HCT116 (cell line): ENCODE measurements at regions not wholly inside any gene's neighbourhood (a gene's known extent, or its start where the extent isn't known, plus 50 kb on each side); places are given as distances from the start of the nearest gene placed in this dataset.

Experiments
- CEBPB ChIP-seq: IDR thresholded peaks from 2 replicates; pipeline ENCODE4 v1.6.1; 2012; ENCODE audit warnings: low read depth
- CTCF ChIP-seq, 3 experiments: fragments of 200-600 bp in 1 of 3; sonication (generic) in 1 of 3; IDR thresholded peaks in 2 of 3; conservative IDR thresholded peaks in 1 of 3; 2 replicates each; pipeline ENCODE4 v1.5.1; 2012 to 2017; ENCODE audit warnings: low read depth in 2 of 3, low read length in 2 of 3, antibody characterized with exemption in 1 of 3, borderline replicate concordance in 1 of 3, control low read depth in 1 of 3, mild to moderate bottlenecking in 1 of 3, mixed read lengths in 1 of 3, mixed run types in 1 of 3, moderate library complexity in 1 of 3; ENCODE audit not compliant: insufficient read depth in 1 of 3
- EZH2 ChIP-seq: fragments of 200-600 bp; sonication (generic); IDR thresholded peaks from 2 replicates; pipeline ENCODE4 v1.6.1; 2017; ENCODE audit warnings: antibody characterized with exemption, mixed run types
- EZH2phosphoT487 ChIP-seq: fragments of 200-600 bp; IDR thresholded peaks from 2 replicates; pipeline ENCODE4 v1.6.1; 2018; ENCODE audit warnings: antibody characterized with exemption, borderline replicate concordance
- POLR2A ChIP-seq: IDR thresholded peaks from 2 replicates; pipeline ENCODE4 v1.7.0; 2011; ENCODE audit warnings: borderline replicate concordance; ENCODE audit not compliant: insufficient read depth, insufficient read length; ENCODE audit errors: extremely low read depth
- SIN3A ChIP-seq: IDR thresholded peaks from 2 replicates; pipeline ENCODE4 v1.6.1; 2012; ENCODE audit warnings: low read depth
- ZBTB33 ChIP-seq: IDR thresholded peaks from 2 replicates; pipeline ENCODE4 v1.6.1; 2011; ENCODE audit warnings: mild to moderate bottlenecking, low read length, moderate library complexity; ENCODE audit not compliant: insufficient replicate concordance; ENCODE audit errors: extremely low read depth
- TF ChIP-seq, protein P1 (sequence below): IDR thresholded peaks from 2 replicates; pipeline ENCODE4 v1.6.1; 2012; ENCODE audit warnings: low read depth

GRCh38 chr14:29077916-29078315 lies 311.3 kb downstream of the FOXG1 start:
- TF ChIP-seq POLR2A (no peak), CTCF (IDR thresholded peaks at IDR 0.05 in 2 of 3, conservative IDR thresholded peaks at IDR 0.05 in 1 of 3; ENCODE audit: borderline replicate concordance in 1 of 3, insufficient read depth in 1 of 3, low read depth in 2 of 3, low read length in 2 of 3) (no peak), ZBTB33 (no peak), EZH2 (no peak), SIN3A (no peak), EZH2phosphoT487 (no peak), CEBPB (no peak)
- TF ChIP-seq, protein P1, sequence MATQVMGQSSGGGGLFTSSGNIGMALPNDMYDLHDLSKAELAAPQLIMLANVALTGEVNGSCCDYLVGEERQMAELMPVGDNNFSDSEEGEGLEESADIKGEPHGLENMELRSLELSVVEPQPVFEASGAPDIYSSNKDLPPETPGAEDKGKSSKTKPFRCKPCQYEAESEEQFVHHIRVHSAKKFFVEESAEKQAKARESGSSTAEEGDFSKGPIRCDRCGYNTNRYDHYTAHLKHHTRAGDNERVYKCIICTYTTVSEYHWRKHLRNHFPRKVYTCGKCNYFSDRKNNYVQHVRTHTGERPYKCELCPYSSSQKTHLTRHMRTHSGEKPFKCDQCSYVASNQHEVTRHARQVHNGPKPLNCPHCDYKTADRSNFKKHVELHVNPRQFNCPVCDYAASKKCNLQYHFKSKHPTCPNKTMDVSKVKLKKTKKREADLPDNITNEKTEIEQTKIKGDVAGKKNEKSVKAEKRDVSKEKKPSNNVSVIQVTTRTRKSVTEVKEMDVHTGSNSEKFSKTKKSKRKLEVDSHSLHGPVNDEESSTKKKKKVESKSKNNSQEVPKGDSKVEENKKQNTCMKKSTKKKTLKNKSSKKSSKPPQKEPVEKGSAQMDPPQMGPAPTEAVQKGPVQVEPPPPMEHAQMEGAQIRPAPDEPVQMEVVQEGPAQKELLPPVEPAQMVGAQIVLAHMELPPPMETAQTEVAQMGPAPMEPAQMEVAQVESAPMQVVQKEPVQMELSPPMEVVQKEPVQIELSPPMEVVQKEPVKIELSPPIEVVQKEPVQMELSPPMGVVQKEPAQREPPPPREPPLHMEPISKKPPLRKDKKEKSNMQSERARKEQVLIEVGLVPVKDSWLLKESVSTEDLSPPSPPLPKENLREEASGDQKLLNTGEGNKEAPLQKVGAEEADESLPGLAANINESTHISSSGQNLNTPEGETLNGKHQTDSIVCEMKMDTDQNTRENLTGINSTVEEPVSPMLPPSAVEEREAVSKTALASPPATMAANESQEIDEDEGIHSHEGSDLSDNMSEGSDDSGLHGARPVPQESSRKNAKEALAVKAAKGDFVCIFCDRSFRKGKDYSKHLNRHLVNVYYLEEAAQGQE, result no peak
